ENCODE measurements at regions not wholly inside any gene's neighbourhood (a gene's known extent, or its start where the extent isn't known, plus 50 kb on each side); places are given as distances from the start of the nearest gene placed in this dataset.

DNA sequence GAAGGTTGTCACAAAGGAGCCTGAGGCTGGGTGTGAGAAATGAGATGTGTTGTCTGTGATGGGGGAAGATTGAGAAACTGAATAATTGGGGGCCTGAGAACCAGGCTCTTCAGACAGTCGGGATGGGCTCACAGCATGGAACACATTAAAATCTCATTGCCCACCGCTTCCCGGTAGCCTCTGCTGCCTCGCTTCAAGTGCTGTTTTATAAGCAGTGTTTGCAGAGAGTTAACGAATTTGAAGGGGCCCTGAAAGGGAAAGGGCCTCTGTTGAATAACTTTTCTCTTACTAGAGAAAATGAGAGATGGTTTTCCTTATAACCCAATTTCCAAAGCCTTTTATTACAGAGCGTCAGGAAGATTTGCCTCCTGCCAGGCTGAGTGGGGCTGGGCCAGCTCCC, 258.8 kb upstream of the ASIC2 start:
- WGBS (ENCODE audit: low lambda C conversion rate) = 16% methylated on average over 6 of the region's 6 CpGs
- no peak overlapping the region for H3K27ac ChIP-seq (ENCODE audit: extremely low read length, insufficient read depth, low read length)
- FAIRE-seq (no peak), ATAC-seq (no peak), DNase-seq (ENCODE audit: low spot score) (no peak)
- H3K36me3 ChIP-seq (replicated peaks in 1 of 2; ENCODE audit: control insufficient read depth in 1 of 2, insufficient read depth in 2 of 2, low read length in 2 of 2) = no peaks in the 10 kb centered on the region
- no TSS peak for BruUV-seq (replicated peaks)
- intact Hi-C loops (cut with micrococcal nuclease; ENCODE audit: unreplicated experiment) = no loop called here
- no peak overlapping the region for H3K9ac ChIP-seq (ENCODE audit: insufficient read depth, low read depth, low read length)
- H3K79me2 ChIP-seq (ENCODE audit: insufficient read depth, low read length) = no peaks in the 10 kb centered on the region
- TF ChIP-seq, protein P1, sequence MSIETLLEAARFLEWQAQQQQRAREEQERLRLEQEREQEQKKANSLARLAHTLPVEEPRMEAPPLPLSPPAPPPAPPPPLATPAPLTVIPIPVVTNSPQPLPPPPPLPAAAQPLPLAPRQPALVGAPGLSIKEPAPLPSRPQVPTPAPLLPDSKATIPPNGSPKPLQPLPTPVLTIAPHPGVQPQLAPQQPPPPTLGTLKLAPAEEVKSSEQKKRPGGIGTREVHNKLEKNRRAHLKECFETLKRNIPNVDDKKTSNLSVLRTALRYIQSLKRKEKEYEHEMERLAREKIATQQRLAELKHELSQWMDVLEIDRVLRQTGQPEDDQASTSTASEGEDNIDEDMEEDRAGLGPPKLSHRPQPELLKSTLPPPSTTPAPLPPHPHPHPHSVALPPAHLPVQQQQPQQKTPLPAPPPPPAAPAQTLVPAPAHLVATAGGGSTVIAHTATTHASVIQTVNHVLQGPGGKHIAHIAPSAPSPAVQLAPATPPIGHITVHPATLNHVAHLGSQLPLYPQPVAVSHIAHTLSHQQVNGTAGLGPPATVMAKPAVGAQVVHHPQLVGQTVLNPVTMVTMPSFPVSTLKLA (IDR thresholded peaks at IDR 0.05) = no peak
- TF ChIP-seq NBN (conservative IDR thresholded peaks at IDR 0.05) = no peak
- no peaks in the 10 kb centered on the region for H3K27me3 ChIP-seq (ENCODE audit: control insufficient read depth in 1 of 2, insufficient read depth in 2 of 2, low read length in 2 of 2)
- ChIA-PET CTCF (ENCODE audit: low intra/inter-chr PET ratio, low total read pairs) (no interaction called here), POLR2A (no interaction called here)
- no peaks in the 10 kb centered on the region for H4K20me1 ChIP-seq (ENCODE audit: insufficient read depth, low read length)
- no peaks in the 10 kb centered on the region for H3K4me1 ChIP-seq (ENCODE audit: insufficient read depth, low read length)
- in situ Hi-C loops (cut with HindIII; ENCODE audit: extremely low pct_ligation_motif_present, low pct_unique_long_range_greater_than_20kb) = no loop called here
- H3K4me2 ChIP-seq (ENCODE audit: low read depth, low read length) = no peak overlapping the region
- H3K4me3 ChIP-seq (replicated peaks in 1 of 3; ENCODE audit: insufficient read depth in 1 of 3, low read depth in 2 of 3, low read length in 3 of 3) = no peak overlapping the region
- H3K9me3 ChIP-seq (ENCODE audit: low read length) = 0 out of 2 replicates have a peak, but pooled peaks cover 5% of the 10 kb centered on the region
- no peak overlapping the region for H2AFZ ChIP-seq (ENCODE audit: low read length)

DNA sequence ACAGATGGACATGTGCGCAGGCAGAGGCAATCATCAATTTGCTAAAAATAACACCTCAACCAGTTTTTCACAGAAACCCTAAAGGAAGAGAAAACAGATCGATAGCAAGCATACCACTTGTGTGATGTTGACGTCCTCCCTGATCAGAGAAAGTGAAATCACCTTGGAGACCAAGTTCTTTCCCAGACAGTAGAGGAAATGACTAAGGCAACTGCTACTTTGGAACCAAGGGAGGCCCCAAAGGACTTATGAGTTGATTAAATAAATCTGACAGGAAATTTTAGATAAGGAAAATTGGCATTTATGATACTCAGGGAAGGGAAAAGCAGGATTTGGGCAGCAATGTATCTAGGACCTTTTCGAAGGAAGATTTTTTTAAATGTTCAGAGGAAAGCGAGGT, 267.1 kb upstream of the ASIC2 start:
- BruUV-seq (replicated peaks) = no TSS peak
- CTCF ChIA-PET (ENCODE audit: low intra/inter-chr PET ratio, low total read pairs) = no interaction called here
- H3K36me3 ChIP-seq (replicated peaks in 1 of 2; ENCODE audit: control insufficient read depth in 1 of 2, insufficient read depth in 2 of 2, low read length in 2 of 2) = no peaks in the 10 kb centered on the region
- H3K27me3 ChIP-seq (ENCODE audit: control insufficient read depth in 1 of 2, insufficient read depth in 2 of 2, low read length in 2 of 2) = no peaks in the 10 kb centered on the region
- intact Hi-C loops (cut with micrococcal nuclease; ENCODE audit: unreplicated experiment) = no loop called here
- in situ Hi-C loops (cut with HindIII; ENCODE audit: extremely low pct_ligation_motif_present, low pct_unique_long_range_greater_than_20kb) = no loop called here
- H3K9me3 ChIP-seq (ENCODE audit: low read length) = peaks cover 26% of the 10 kb centered on the region; the same call in 1 of the 2 replicates
- H3K27ac ChIP-seq (ENCODE audit: extremely low read length, insufficient read depth, low read length) = no peak overlapping the region
- POLR2A ChIA-PET = no interaction called here
- under 1% methylated on average over 5 of the region's 5 CpGs for WGBS (ENCODE audit: low lambda C conversion rate)
- no peak overlapping the region for H3K9ac ChIP-seq (ENCODE audit: insufficient read depth, low read depth, low read length)
- H3K4me2 ChIP-seq (ENCODE audit: low read depth, low read length) = no peak overlapping the region
- no peak overlapping the region for H3K4me3 ChIP-seq (replicated peaks in 1 of 3; ENCODE audit: insufficient read depth in 1 of 3, low read depth in 2 of 3, low read length in 3 of 3)
- ATAC-seq (no peak), DNase-seq (ENCODE audit: low spot score) (no peak), FAIRE-seq (no peak)
- H3K79me2 ChIP-seq (ENCODE audit: insufficient read depth, low read length) = no peaks in the 10 kb centered on the region
- H4K20me1 ChIP-seq (ENCODE audit: insufficient read depth, low read length) = no peaks in the 10 kb centered on the region
- no peaks in the 10 kb centered on the region for H3K4me1 ChIP-seq (ENCODE audit: insufficient read depth, low read length)
- no peak overlapping the region for H2AFZ ChIP-seq (ENCODE audit: low read length)
- no peak for TF ChIP-seq ZNF776 (CRISPR knock-in tag; IDR thresholded peaks at IDR 0.05)
- TF ChIP-seq, protein P2, sequence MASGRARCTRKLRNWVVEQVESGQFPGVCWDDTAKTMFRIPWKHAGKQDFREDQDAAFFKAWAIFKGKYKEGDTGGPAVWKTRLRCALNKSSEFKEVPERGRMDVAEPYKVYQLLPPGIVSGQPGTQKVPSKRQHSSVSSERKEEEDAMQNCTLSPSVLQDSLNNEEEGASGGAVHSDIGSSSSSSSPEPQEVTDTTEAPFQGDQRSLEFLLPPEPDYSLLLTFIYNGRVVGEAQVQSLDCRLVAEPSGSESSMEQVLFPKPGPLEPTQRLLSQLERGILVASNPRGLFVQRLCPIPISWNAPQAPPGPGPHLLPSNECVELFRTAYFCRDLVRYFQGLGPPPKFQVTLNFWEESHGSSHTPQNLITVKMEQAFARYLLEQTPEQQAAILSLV (CRISPR knock-in tag; IDR thresholded peaks at IDR 0.05; ENCODE audit: borderline replicate concordance) = no peak
- TF ChIP-seq, protein P3, sequence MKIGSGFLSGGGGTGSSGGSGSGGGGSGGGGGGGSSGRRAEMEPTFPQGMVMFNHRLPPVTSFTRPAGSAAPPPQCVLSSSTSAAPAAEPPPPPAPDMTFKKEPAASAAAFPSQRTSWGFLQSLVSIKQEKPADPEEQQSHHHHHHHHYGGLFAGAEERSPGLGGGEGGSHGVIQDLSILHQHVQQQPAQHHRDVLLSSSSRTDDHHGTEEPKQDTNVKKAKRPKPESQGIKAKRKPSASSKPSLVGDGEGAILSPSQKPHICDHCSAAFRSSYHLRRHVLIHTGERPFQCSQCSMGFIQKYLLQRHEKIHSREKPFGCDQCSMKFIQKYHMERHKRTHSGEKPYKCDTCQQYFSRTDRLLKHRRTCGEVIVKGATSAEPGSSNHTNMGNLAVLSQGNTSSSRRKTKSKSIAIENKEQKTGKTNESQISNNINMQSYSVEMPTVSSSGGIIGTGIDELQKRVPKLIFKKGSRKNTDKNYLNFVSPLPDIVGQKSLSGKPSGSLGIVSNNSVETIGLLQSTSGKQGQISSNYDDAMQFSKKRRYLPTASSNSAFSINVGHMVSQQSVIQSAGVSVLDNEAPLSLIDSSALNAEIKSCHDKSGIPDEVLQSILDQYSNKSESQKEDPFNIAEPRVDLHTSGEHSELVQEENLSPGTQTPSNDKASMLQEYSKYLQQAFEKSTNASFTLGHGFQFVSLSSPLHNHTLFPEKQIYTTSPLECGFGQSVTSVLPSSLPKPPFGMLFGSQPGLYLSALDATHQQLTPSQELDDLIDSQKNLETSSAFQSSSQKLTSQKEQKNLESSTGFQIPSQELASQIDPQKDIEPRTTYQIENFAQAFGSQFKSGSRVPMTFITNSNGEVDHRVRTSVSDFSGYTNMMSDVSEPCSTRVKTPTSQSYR (CRISPR knock-in tag; IDR thresholded peaks at IDR 0.05; ENCODE audit: borderline replicate concordance) = no peak
- TF ChIP-seq, protein P4, sequence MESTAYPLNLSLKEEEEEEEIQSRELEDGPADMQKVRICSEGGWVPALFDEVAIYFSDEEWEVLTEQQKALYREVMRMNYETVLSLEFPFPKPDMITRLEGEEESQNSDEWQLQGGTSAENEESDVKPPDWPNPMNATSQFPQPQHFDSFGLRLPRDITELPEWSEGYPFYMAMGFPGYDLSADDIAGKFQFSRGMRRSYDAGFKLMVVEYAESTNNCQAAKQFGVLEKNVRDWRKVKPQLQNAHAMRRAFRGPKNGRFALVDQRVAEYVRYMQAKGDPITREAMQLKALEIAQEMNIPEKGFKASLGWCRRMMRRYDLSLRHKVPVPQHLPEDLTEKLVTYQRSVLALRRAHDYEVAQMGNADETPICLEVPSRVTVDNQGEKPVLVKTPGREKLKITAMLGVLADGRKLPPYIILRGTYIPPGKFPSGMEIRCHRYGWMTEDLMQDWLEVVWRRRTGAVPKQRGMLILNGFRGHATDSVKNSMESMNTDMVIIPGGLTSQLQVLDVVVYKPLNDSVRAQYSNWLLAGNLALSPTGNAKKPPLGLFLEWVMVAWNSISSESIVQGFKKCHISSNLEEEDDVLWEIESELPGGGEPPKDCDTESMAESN (CRISPR knock-in tag; conservative IDR thresholded peaks at IDR 0.05) = no peak
- no peak for TF ChIP-seq IKZF1 (IDR thresholded peaks at IDR 0.05)
- TF ChIP-seq HOXA3 (CRISPR knock-in tag; IDR thresholded peaks at IDR 0.05) = no peak
- TF ChIP-seq ZNF598 (CRISPR knock-in tag; IDR thresholded peaks at IDR 0.05; ENCODE audit: borderline replicate concordance) = no peak
- no peak for TF ChIP-seq YEATS4 (CRISPR knock-in tag; IDR thresholded peaks at IDR 0.05; ENCODE audit: borderline replicate concordance)
- TF ChIP-seq ZNF3 (CRISPR knock-in tag; IDR thresholded peaks at IDR 0.05) = no peak
- TF ChIP-seq ZNF790 (CRISPR knock-in tag; IDR thresholded peaks at IDR 0.05; ENCODE audit: borderline replicate concordance) = no peak
- TF ChIP-seq ZNF839 (CRISPR knock-in tag; IDR thresholded peaks at IDR 0.05; ENCODE audit: borderline replicate concordance) = no peak

Measured in HepG2 (cell line).